Transverse colon (tissue), 4 donors: ENCODE measurements at regions not wholly inside any gene's neighbourhood (a gene's known extent, or its start where the extent isn't known, plus 50 kb on each side); places are given as distances from the start of the nearest gene placed in this dataset.
"Not testable (repeated sequence)": the region's sequence is repeated elsewhere in the genome, so short reads cannot be mapped to it uniquely, and the experiment has no call there.

Experiments used
- DNase-seq: peaks from one replicate; pipeline ENCODE4 v3.0.0-alpha.2; 2019
- H3K27ac ChIP-seq, 4 donors: fragments of 200-600 bp; sonication (generic); 2 replicates each; pipeline ENCODE4 v1.5.1; 2016 to 2018; ENCODE audit warnings: inconsistent platforms in 4 of 4
- H3K27me3 ChIP-seq: fragments of 200-600 bp; sonication (generic); 2 replicates; pipeline ENCODE4 v1.5.1; 2017; ENCODE audit warnings: inconsistent platforms
- H3K36me3 ChIP-seq, 4 donors: fragments of 200-600 bp; sonication (generic); 2 replicates each; pipeline ENCODE4 v1.5.1; 2017 to 2019; ENCODE audit warnings: inconsistent platforms in 4 of 4
- H3K4me1 ChIP-seq, 4 donors: fragments of 200-600 bp; sonication (generic); 2 replicates each; pipeline ENCODE4 v1.5.1; 2017 to 2020; ENCODE audit warnings: inconsistent platforms in 4 of 4
- H3K4me3 ChIP-seq, 4 donors: fragments of 200-600 bp; sonication (generic); 1 replicate in 1 of 4; 2 replicates in 3 of 4; pipeline versions ENCODE4 v1.5.1 to v1.6.1; 2017 to 2019; ENCODE audit warnings: inconsistent platforms in 4 of 4
- H3K9me3 ChIP-seq, 2 donors: fragments of 200-600 bp; sonication (generic); 2 replicates each; pipeline ENCODE4 v1.5.1; 2017 to 2019; ENCODE audit warnings: inconsistent platforms in 2 of 2
- EP300 ChIP-seq: sonication (generic); formaldehyde crosslinking; IDR thresholded peaks from one replicate; pipeline ENCODE4 v1.6.1; 2017; ENCODE audit warnings: antibody characterized with exemption, low read depth
- POLR2A ChIP-seq: fragments of 450-650 bp; IDR thresholded peaks from one replicate; pipeline ENCODE4 v1.6.1; 2016; ENCODE audit warnings: antibody characterized with exemption, mild to moderate bottlenecking, moderate library complexity
- POLR2AphosphoS5 ChIP-seq, 3 donors: sonication (generic); formaldehyde crosslinking; IDR thresholded peaks; one replicate each; pipeline ENCODE4 v1.6.1; 2016; ENCODE audit warnings: antibody characterized with exemption in 3 of 3
- whole genome bisulfite sequencing, 2 donors: methylation state at CpG; one replicate each; pipeline ENCODE4 v1.1.5; 2018; ENCODE audit warnings: low coverage in 1 of 2; 5-methylcytosine and 5-hydroxymethylcytosine counted together
- in situ Hi-C, 4 donors: fragments of 200-750 bp; cut with MboI; loops; one replicate each; pipeline versions ENCODE4 v1.15.0 to v1.15.1; 2017; ENCODE audit warnings: low sequenced_read_pairs in 3 of 4, low pct_ligation_motif_present in 1 of 4, low pct_unique_long_range_greater_than_20kb in 1 of 4
- intact Hi-C: fragments of 100-400 bp; cut with DNase I; formaldehyde crosslinking; loops from one replicate; pipeline ENCODE4 v1.15.1; 2023; ENCODE audit warnings: low total_unique reads
- TF ChIP-seq, protein P1 (sequence below), 5 experiments: fragments of 200-600 bp in 3 of 5; fragments of 450-650 bp in 2 of 5; sonication (generic) in 3 of 5; IDR thresholded peaks; 1 replicate in 2 of 5; 2 replicates in 3 of 5; pipeline ENCODE4 v1.5.1; 2016 to 2017; ENCODE audit warnings: antibody characterized with exemption in 5 of 5, inconsistent platforms in 3 of 5, mild to moderate bottlenecking in 2 of 5, moderate library complexity in 1 of 5

DNA sequence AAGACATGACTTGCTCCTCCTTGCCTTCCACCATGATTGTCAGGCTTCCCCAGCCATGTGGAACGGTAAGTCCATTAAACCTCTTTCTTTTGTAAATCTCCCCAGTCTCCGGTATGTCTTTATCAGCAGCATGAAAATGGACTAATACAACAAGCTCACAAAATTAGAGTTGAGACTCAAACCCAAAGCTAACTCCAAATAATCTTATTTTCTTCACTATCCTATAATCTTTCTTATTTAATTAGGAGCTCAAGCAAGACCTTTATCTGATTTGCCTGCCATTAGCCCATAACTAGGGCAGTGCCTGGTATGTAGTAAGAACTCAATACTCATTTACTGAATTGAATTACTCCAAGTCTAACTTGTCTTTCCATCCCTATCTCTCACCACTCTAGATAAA is 289.2 kb downstream of the SUCLG1 start:
- Histone ChIP-seq H3K36me3 (no peaks in the 10 kb centered on the region), H3K27me3 (no peaks in the 10 kb centered on the region), H3K27ac (no peak overlapping the region), H3K4me1 (no peaks in the 10 kb centered on the region), H3K4me3 (no peak overlapping the region), H3K9me3 (no peaks in the 10 kb centered on the region)
- DNase-seq, result no peak
- TF ChIP-seq EP300 (no peak), POLR2AphosphoS5 (IDR thresholded peaks at IDR 0.05) (no peak), POLR2A (no peak)
- TF ChIP-seq, protein P1, sequence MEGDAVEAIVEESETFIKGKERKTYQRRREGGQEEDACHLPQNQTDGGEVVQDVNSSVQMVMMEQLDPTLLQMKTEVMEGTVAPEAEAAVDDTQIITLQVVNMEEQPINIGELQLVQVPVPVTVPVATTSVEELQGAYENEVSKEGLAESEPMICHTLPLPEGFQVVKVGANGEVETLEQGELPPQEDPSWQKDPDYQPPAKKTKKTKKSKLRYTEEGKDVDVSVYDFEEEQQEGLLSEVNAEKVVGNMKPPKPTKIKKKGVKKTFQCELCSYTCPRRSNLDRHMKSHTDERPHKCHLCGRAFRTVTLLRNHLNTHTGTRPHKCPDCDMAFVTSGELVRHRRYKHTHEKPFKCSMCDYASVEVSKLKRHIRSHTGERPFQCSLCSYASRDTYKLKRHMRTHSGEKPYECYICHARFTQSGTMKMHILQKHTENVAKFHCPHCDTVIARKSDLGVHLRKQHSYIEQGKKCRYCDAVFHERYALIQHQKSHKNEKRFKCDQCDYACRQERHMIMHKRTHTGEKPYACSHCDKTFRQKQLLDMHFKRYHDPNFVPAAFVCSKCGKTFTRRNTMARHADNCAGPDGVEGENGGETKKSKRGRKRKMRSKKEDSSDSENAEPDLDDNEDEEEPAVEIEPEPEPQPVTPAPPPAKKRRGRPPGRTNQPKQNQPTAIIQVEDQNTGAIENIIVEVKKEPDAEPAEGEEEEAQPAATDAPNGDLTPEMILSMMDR (IDR thresholded peaks at IDR 0.05), result no peak
- intact Hi-C loops (no loop called here), in situ Hi-C loops (no loop called here)
- WGBS, 2 donors, result 93 to 100% methylated on average over 2 of the region's 2 CpGs

DNA sequence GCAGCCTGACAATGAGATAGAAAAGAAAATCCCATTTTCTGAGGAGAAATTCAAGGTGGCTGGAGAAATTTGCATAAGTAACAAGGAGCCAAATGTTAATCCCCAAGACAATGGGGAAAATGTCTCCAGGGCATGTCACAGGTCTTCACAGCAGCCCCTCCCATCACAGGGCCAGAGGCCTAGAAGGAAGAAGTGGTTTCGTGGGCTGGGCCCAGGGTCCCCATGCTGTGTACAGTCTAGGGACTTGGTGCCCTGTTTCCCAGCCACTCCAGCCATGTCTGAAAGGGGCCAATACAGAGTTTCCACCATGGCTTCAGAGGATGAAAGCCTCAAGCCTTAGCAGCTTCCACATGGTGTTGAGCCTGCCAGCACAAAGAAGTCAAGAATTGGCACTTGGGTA is 290.5 kb downstream of the SUCLG1 start:
- H3K27me3 ChIP-seq, in situ Hi-C loops, H3K9me3 ChIP-seq, H3K27ac ChIP-seq, intact Hi-C loops, H3K4me1 ChIP-seq, H3K36me3 ChIP-seq, H3K4me3 ChIP-seq, DNase-seq: not testable (repeated sequence)
- WGBS, 2 donors, result 75% methylated on average over 1 of the region's 1 CpG; no CpG with 5 or more reads in 1 of the 2 donors

DNA sequence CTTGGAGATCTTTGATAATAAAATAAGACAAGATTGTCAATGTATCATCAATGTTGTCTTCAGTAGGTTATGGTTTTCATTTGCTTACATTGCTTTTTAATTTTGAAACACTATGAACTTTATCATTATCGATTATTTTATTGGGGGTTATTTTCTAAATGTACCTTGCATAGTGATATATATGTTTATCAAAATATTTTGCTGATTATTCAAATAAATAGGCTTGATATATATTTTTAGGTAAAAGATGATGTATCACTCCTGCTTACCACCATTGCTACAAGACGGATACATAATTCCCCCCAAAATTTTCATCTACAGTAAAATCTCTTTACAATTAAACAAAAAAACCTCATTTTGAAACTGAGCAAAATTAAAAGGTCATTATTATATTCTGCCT is 293.8 kb downstream of the SUCLG1 start:
- no peak overlapping the region for H3K4me3 ChIP-seq
- 88 to 93% methylated on average over 2 of the region's 2 CpGs for WGBS, 2 donors
- no peak overlapping the region for H3K27ac ChIP-seq
- TF ChIP-seq POLR2A (no peak), EP300 (no peak), POLR2AphosphoS5 (IDR thresholded peaks at IDR 0.05) (no peak)
- TF ChIP-seq, protein P1 (IDR thresholded peaks at IDR 0.05), result no peak
- no peaks in the 10 kb centered on the region for H3K9me3 ChIP-seq
- H3K36me3 ChIP-seq, result no peaks in the 10 kb centered on the region
- H3K4me1 ChIP-seq, result no peaks in the 10 kb centered on the region
- intact Hi-C loops (no loop called here), in situ Hi-C loops (no loop called here)
- no peak for DNase-seq
- no peaks in the 10 kb centered on the region for H3K27me3 ChIP-seq

DNA sequence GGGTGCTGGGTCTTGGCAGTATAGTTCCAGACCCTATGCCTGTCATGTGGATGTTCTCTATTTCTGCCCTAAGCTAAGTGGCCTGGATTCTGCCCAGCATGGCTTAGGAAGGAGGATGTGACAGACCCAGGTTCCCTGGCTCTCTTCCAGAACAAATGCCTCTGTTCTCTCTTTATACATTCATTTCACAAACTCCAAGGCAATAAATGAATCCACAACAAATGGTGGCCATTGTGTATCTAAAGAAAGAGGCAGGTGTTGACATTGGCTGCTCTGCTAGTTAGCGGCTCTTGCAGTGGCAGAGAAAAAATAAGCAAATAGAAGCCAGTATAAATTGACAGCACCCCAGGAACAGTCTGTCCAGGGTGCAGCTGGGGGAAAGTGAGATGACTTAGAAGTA is 298.6 kb downstream of the SUCLG1 start:
- TF ChIP-seq EP300 (no peak), POLR2AphosphoS5 (IDR thresholded peaks at IDR 0.05) (no peak)
- TF ChIP-seq, protein P1 (IDR thresholded peaks at IDR 0.05), result no peak
- WGBS, 2 donors, result 36 to 40% methylated on average over 1 of the region's 1 CpG
- intact Hi-C loops, result no loop called here
- Histone ChIP-seq H3K9me3 (no peaks in the 10 kb centered on the region), H3K27me3 (no peaks in the 10 kb centered on the region), H3K36me3 (no peaks in the 10 kb centered on the region), H3K4me1 (no peaks in the 10 kb centered on the region), H3K27ac (no peak overlapping the region), H3K4me3 (no peak overlapping the region)
- no peak for DNase-seq
- in situ Hi-C loops, result no loop called here

DNA sequence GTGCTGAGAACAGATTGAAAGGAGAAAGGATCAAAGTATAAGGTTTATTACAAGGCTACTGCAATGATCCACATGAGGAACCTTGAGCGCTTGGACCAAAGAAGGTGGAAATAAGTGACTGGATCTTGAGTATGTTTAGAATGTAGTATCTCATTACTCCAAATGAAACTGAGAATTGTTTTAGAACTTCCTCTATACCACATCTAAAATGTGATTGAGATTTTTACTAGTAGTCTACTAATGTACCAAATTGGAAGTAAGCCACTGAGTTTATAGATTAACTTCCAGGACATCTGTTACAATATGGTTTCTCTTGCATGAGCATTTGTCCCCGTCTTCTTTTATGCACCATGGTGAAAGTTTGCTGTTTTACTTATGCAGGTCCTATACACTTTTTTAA is 300.5 kb downstream of the SUCLG1 start:
- no peak for TF ChIP-seq EP300
- TF ChIP-seq POLR2A, result no peak
- TF ChIP-seq, protein P1 (IDR thresholded peaks at IDR 0.05), result no peak
- no peak for TF ChIP-seq POLR2AphosphoS5 (IDR thresholded peaks at IDR 0.05)
- Histone ChIP-seq H3K9me3 (no peaks in the 10 kb centered on the region), H3K27me3 (no peaks in the 10 kb centered on the region), H3K4me3 (no peak overlapping the region), H3K36me3 (no peaks in the 10 kb centered on the region), H3K27ac (no peak overlapping the region), H3K4me1 (no peaks in the 10 kb centered on the region)
- in situ Hi-C loops (no loop called here), intact Hi-C loops (no loop called here)
- 79 to 83% methylated on average over 2 of the region's 2 CpGs for WGBS, 2 donors
- no peak for DNase-seq
